ENCODE measurements at regions not wholly inside any gene's neighbourhood (a gene's known extent, or its start where the extent isn't known, plus 50 kb on each side); places are given as distances from the start of the nearest gene placed in this dataset.

GRCh38 chr16:59759296-59759695 lies 1025.2 kb upstream of the GOT2 start:
- DNase-seq, result no peak

- DNase-seq, result no peak
These were observed 1024.7 kb upstream of the GOT2 start for GRCh38 chr16:59758848-59759247.

GRCh38 chr16:59754854-59755253 lies 1020.7 kb upstream of the GOT2 start:
- DNase-seq, result no peak

- DNase-seq, result no peak
These were observed 1015.7 kb upstream of the GOT2 start for GRCh38 chr16:59749662-59750336.

GRCh38 chr16:59748531-59748930 lies 1014.4 kb upstream of the GOT2 start:
- no peak for DNase-seq

GRCh38 chr16:59743504-59743903 lies 1009.4 kb upstream of the GOT2 start:
- no peak for DNase-seq

GRCh38 chr16:59740858-59741257 lies 1006.7 kb upstream of the GOT2 start:
- no peak for DNase-seq

GRCh38 chr16:59737274-59737673 lies 1003.2 kb upstream of the GOT2 start:
- DNase-seq, result no peak

GRCh38 chr16:59733321-59733720 lies 999.2 kb upstream of the GOT2 start:
- no peak for DNase-seq

GRCh38 chr16:59729613-59730012 lies 995.5 kb upstream of the GOT2 start:
- DNase-seq, result no peak

GRCh38 chr16:59719121-59719520 lies 985.0 kb upstream of the GOT2 start:
- DNase-seq, result no peak

GRCh38 chr16:59707436-59708226 lies 973.5 kb upstream of the GOT2 start:
- DNase-seq, result no peak

GRCh38 chr16:59701963-59702930 lies 968.1 kb upstream of the GOT2 start:
- no peak for DNase-seq

GRCh38 chr16:59699786-59700185 lies 965.7 kb upstream of the GOT2 start:
- DNase-seq, result no peak

- DNase-seq, result no peak
These were observed 964.4 kb upstream of the GOT2 start for GRCh38 chr16:59698346-59699020.

- no peak for DNase-seq
These were observed 963.6 kb upstream of the GOT2 start for GRCh38 chr16:59697761-59698160.

- no peak for DNase-seq
These were observed 963.1 kb upstream of the GOT2 start for GRCh38 chr16:59697236-59697635.

- DNase-seq, result no peak
These were observed 962.4 kb upstream of the GOT2 start for GRCh38 chr16:59696495-59696894.

GRCh38 chr16:59690216-59690615 lies 956.1 kb upstream of the GOT2 start:
- no peak for DNase-seq

GRCh38 chr16:59688006-59688405 lies 953.9 kb upstream of the GOT2 start:
- no peak for DNase-seq

- no peak for DNase-seq
These were observed 952.3 kb upstream of the GOT2 start for GRCh38 chr16:59686405-59686804.

GRCh38 chr16:59684911-59685310 lies 950.8 kb upstream of the GOT2 start:
- DNase-seq, result no peak

- no peak for DNase-seq
These were observed 949.6 kb upstream of the GOT2 start for GRCh38 chr16:59683709-59684108.

Measured in CD4-positive, alpha-beta T cell treated with Interleukin-4 for 4 hours (primary cell).